ENCODE measurements at regions not wholly inside any gene's neighbourhood (a gene's known extent, or its start where the extent isn't known, plus 50 kb on each side); places are given as distances from the start of the nearest gene placed in this dataset.

DNA sequence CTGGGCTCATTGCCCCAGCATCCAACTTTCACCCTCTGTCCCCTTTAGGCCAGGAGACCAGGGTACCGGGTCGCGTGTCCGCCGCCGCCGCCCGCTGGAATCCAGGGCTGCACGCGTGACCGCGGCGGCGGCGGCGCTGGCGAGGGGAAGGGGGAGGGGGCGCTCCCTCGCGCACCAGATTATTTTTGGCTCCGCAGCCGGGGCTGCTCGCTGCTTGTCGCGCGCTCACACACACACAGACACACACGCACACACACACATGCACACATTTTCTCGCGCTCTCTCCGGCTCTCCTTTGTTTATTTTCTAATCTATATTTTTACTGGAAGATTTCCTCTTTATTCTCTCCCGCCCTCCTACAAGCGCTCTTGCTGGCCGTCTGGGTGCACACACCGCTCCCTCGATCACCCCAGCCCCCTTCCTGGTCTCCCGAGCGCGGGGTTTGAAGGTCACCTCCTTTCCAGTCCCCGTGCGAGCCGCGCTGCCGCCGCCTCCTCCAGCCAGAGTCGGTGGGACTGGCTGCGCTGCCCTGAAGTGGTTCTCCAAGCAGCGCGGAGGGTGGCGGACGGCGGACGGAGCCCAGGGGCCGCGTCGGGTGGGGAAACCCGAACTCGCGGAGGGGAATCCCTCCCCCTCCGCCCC is 921.4 kb upstream of the EEF2KMT start:
- Histone ChIP-seq H3K9me2 (ENCODE audit: insufficient read depth) (no peaks in the 10 kb centered on the region), H3F3A (replicated peaks; ENCODE audit: low read depth) (no peaks in the 10 kb centered on the region), H3K27me3 (ENCODE audit: insufficient read depth) (peaks cover 47% of the 10 kb centered on the region), H3K79me2 (replicated peaks; ENCODE audit: insufficient read depth) (no peaks in the 10 kb centered on the region), H3K36me3 (ENCODE audit: insufficient read depth) (no peaks in the 10 kb centered on the region), H3K4me1 (ENCODE audit: insufficient read depth) (no peaks in the 10 kb centered on the region), H3K4me2 (peak overlapping the region; percentile 80), H3K27ac (ENCODE audit: low read depth) (no peak overlapping the region), H3K4me3 (peak overlapping the region; percentile 59), H4K20me1 (replicated peaks; ENCODE audit: insufficient read depth) (no peaks in the 10 kb centered on the region), H2AFZ (peak overlapping the region; percentile 52; the same call in 1 of the 2 replicates)
- no peaks in the 10 kb centered on the region for H3K36me3 Mint-ChIP-seq (ENCODE audit: low read depth)
- no peaks in the 10 kb centered on the region for H3K9me3 Mint-ChIP-seq
- DNase-seq (ENCODE audit: low spot score): peak; percentile 42
- peaks cover 22% of the 10 kb centered on the region for H3K27me3 Mint-ChIP-seq (ENCODE audit: insufficient read depth, low read depth, poor library complexity)
- H3K27ac Mint-ChIP-seq: no peak overlapping the region
- no peak for TF ChIP-seq JUNB (IDR thresholded peaks at IDR 0.05; ENCODE audit: unreplicated experiment)
- TF ChIP-seq EZH2 (IDR thresholded peaks at IDR 0.05; ENCODE audit: low read depth, unreplicated experiment): no peak
- TF ChIP-seq, protein P1, sequence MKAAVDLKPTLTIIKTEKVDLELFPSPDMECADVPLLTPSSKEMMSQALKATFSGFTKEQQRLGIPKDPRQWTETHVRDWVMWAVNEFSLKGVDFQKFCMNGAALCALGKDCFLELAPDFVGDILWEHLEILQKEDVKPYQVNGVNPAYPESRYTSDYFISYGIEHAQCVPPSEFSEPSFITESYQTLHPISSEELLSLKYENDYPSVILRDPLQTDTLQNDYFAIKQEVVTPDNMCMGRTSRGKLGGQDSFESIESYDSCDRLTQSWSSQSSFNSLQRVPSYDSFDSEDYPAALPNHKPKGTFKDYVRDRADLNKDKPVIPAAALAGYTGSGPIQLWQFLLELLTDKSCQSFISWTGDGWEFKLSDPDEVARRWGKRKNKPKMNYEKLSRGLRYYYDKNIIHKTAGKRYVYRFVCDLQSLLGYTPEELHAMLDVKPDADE (IDR thresholded peaks at IDR 0.05): no peak
- TF ChIP-seq EZH2phosphoT487 (IDR thresholded peaks at IDR 0.05; ENCODE audit: unreplicated experiment): no peak
- TF ChIP-seq ZNF331 (CRISPR knock-in tag; IDR thresholded peaks at IDR 0.05; ENCODE audit: low read depth): no peak
- TF ChIP-seq, protein P2, sequence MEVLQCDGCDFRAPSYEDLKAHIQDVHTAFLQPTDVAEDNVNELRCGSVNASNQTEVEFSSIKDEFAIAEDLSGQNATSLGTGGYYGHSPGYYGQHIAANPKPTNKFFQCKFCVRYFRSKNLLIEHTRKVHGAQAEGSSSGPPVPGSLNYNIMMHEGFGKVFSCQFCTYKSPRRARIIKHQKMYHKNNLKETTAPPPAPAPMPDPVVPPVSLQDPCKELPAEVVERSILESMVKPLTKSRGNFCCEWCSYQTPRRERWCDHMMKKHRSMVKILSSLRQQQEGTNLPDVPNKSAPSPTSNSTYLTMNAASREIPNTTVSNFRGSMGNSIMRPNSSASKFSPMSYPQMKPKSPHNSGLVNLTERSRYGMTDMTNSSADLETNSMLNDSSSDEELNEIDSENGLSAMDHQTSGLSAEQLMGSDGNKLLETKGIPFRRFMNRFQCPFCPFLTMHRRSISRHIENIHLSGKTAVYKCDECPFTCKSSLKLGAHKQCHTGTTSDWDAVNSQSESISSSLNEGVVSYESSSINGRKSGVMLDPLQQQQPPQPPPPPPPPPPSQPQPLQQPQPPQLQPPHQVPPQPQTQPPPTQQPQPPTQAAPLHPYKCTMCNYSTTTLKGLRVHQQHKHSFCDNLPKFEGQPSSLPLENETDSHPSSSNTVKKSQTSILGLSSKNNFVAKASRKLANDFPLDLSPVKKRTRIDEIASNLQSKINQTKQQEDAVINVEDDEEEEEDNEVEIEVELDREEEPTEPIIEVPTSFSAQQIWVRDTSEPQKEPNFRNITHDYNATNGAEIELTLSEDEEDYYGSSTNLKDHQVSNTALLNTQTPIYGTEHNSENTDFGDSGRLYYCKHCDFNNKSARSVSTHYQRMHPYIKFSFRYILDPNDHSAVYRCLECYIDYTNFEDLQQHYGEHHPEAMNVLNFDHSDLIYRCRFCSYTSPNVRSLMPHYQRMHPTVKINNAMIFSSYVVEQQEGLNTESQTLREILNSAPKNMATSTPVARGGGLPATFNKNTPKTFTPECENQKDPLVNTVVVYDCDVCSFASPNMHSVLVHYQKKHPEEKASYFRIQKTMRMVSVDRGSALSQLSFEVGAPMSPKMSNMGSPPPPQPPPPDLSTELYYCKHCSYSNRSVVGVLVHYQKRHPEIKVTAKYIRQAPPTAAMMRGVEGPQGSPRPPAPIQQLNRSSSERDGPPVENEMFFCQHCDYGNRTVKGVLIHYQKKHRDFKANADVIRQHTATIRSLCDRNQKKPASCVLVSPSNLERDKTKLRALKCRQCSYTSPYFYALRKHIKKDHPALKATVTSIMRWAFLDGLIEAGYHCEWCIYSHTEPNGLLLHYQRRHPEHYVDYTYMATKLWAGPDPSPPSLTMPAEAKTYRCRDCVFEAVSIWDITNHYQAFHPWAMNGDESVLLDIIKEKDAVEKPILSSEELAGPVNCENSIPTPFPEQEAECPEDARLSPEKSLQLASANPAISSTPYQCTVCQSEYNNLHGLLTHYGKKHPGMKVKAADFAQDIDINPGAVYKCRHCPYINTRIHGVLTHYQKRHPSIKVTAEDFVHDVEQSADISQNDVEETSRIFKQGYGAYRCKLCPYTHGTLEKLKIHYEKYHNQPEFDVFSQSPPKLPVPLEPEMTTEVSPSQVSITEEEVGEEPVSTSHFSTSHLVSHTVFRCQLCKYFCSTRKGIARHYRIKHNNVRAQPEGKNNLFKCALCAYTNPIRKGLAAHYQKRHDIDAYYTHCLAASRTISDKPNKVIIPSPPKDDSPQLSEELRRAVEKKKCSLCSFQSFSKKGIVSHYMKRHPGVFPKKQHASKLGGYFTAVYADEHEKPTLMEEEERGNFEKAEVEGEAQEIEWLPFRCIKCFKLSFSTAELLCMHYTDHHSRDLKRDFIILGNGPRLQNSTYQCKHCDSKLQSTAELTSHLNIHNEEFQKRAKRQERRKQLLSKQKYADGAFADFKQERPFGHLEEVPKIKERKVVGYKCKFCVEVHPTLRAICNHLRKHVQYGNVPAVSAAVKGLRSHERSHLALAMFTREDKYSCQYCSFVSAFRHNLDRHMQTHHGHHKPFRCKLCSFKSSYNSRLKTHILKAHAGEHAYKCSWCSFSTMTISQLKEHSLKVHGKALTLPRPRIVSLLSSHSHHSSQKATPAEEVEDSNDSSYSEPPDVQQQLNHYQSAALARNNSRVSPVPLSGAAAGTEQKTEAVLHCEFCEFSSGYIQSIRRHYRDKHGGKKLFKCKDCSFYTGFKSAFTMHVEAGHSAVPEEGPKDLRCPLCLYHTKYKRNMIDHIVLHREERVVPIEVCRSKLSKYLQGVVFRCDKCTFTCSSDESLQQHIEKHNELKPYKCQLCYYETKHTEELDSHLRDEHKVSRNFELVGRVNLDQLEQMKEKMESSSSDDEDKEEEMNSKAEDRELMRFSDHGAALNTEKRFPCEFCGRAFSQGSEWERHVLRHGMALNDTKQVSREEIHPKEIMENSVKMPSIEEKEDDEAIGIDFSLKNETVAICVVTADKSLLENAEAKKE (CRISPR knock-in tag; IDR thresholded peaks at IDR 0.05): no peak
- TF ChIP-seq, protein P3, sequence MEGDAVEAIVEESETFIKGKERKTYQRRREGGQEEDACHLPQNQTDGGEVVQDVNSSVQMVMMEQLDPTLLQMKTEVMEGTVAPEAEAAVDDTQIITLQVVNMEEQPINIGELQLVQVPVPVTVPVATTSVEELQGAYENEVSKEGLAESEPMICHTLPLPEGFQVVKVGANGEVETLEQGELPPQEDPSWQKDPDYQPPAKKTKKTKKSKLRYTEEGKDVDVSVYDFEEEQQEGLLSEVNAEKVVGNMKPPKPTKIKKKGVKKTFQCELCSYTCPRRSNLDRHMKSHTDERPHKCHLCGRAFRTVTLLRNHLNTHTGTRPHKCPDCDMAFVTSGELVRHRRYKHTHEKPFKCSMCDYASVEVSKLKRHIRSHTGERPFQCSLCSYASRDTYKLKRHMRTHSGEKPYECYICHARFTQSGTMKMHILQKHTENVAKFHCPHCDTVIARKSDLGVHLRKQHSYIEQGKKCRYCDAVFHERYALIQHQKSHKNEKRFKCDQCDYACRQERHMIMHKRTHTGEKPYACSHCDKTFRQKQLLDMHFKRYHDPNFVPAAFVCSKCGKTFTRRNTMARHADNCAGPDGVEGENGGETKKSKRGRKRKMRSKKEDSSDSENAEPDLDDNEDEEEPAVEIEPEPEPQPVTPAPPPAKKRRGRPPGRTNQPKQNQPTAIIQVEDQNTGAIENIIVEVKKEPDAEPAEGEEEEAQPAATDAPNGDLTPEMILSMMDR (conservative IDR thresholded peaks at IDR 0.05; ENCODE audit: low read depth in 2 of 2): no peak
- no peak for TF ChIP-seq NANOG (IDR thresholded peaks at IDR 0.05; ENCODE audit: borderline replicate concordance)
- TF ChIP-seq ZNF114 (CRISPR knock-in tag; IDR thresholded peaks at IDR 0.05): no peak
- TF ChIP-seq STAT1 (IDR thresholded peaks at IDR 0.05; ENCODE audit: unreplicated experiment): no peak
- TF ChIP-seq, protein P4, sequence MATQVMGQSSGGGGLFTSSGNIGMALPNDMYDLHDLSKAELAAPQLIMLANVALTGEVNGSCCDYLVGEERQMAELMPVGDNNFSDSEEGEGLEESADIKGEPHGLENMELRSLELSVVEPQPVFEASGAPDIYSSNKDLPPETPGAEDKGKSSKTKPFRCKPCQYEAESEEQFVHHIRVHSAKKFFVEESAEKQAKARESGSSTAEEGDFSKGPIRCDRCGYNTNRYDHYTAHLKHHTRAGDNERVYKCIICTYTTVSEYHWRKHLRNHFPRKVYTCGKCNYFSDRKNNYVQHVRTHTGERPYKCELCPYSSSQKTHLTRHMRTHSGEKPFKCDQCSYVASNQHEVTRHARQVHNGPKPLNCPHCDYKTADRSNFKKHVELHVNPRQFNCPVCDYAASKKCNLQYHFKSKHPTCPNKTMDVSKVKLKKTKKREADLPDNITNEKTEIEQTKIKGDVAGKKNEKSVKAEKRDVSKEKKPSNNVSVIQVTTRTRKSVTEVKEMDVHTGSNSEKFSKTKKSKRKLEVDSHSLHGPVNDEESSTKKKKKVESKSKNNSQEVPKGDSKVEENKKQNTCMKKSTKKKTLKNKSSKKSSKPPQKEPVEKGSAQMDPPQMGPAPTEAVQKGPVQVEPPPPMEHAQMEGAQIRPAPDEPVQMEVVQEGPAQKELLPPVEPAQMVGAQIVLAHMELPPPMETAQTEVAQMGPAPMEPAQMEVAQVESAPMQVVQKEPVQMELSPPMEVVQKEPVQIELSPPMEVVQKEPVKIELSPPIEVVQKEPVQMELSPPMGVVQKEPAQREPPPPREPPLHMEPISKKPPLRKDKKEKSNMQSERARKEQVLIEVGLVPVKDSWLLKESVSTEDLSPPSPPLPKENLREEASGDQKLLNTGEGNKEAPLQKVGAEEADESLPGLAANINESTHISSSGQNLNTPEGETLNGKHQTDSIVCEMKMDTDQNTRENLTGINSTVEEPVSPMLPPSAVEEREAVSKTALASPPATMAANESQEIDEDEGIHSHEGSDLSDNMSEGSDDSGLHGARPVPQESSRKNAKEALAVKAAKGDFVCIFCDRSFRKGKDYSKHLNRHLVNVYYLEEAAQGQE (IDR thresholded peaks at IDR 0.05; ENCODE audit: unreplicated experiment): no peak
- no peak for TF ChIP-seq POLR2AphosphoS5 (IDR thresholded peaks at IDR 0.05; ENCODE audit: low read depth)
- TF ChIP-seq CREB1 (CRISPR knock-in tag; IDR thresholded peaks at IDR 0.05; ENCODE audit: low read depth): no peak
- H3K4me3 Mint-ChIP-seq: peak overlapping the region; percentile 85
- ATAC-seq: peak; percentile 62
- peaks cover 5% of the 10 kb centered on the region; the same call in 2 of the 3 replicates for H3K4me1 Mint-ChIP-seq
